T-helper 2 cell treated with Interferon-gamma antibody and Interleukin-4, amounts not matched to agents 100 ng/mL and 5 ng/mL, for 36 hours (primary cell): ENCODE measurements at regions not wholly inside any gene's neighbourhood (a gene's known extent, or its start where the extent isn't known, plus 50 kb on each side); places are given as distances from the start of the nearest gene placed in this dataset.

ENCODE experiments used
- intact Hi-C: fragments of 100-400 bp; cut with micrococcal nuclease; formaldehyde crosslinking; loops from one replicate; pipeline ENCODE4 v1.15.1; 2023

DNA sequence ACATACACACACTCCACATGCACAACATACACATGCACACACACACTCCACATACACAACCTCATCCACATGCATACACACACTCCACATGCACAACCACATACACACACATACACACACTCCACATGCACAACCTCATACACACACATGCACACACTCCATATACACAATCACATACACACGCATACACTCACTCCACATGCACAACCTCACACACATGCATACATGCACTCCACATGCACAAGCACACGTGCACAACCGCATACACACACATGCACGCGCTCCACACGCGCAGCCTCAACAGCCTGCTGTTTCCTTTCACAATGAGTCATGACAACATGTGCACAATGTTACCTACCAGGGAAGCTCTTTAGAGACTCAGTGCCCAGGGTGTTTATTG lies 61.2 kb upstream of the TMEM132C start:
- intact Hi-C loops: no loop called here
